ENCODE measurements at regions not wholly inside any gene's neighbourhood (a gene's known extent, or its start where the extent isn't known, plus 50 kb on each side); places are given as distances from the start of the nearest gene placed in this dataset.
"Not testable (repeated sequence)": the region's sequence is repeated elsewhere in the genome, so short reads cannot be mapped to it uniquely, and the experiment has no call there.

DNA sequence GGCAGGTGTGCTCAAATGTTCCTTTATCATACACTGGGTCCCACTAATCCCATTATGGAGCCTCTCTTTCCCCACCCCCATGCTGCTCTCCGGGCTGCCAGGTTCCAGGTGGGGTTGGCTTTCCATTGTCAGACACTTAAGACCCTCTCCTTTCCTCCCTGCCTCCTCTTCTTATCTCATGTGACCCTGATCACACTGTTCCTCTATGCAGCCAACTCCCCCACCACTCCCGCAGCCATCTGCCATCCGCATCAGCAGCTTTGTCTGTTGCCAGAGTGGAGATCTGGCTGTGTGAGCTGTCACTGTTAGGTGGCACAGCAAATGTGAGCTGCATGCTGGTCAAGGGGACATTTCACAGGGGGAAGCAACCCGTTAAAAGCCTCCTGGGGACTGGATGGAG is 391.4 kb downstream of the TNS3 start:
- DNase-seq (ENCODE audit: low read depth) = no peak

DNA sequence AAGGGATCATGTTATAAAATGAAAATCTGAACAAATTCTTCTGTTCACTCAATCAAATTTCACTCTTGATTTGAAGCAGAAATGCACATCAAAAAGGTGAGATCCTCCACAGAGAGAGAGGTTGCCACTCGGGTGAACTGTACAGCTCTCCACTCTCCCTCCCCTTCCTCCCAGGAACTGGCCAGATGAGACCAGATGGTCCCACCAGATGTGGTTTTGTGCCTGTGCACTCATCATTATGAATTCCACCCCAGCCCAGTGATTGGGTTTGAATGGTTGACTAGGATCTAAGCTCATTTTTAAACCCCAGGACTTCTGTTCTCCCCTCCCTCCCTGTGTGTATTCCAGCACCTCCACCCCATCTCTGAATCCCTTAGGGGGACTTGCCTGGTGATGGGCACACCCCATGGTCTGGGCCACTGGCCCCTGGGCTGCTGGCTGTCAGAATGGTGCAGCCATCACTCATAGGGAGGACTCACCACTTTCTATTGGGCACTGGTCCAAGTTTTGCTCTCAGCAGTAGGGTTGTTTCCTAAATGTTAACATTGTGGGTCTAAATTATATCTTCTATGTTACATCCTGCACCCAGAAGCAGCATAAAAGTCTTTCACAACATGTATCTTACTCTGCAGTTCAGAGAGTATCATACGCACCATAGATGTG is 393.1 kb downstream of the TNS3 start:
- no peak for DNase-seq (ENCODE audit: low read depth)

DNA sequence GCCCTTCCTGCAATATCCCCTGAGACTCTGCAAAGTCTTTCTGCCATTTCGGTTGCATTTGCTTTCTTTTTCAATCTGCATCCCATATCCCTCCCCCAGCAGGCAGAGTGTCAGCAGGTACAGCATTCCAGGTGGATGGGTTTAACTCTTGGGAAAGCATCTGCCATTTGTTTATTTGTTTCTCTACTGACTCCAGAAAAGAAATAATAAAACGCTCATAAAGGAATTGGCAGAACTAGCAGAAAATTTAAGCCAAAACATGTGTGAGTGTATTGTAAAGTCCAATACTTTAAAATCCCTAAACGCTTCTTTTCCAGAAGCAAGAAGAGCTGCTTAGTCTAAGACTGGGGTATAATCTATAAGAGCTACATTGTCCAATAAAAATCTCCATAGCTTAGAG is 393.8 kb downstream of the TNS3 start:
- no peak for DNase-seq (ENCODE audit: low read depth)

DNA sequence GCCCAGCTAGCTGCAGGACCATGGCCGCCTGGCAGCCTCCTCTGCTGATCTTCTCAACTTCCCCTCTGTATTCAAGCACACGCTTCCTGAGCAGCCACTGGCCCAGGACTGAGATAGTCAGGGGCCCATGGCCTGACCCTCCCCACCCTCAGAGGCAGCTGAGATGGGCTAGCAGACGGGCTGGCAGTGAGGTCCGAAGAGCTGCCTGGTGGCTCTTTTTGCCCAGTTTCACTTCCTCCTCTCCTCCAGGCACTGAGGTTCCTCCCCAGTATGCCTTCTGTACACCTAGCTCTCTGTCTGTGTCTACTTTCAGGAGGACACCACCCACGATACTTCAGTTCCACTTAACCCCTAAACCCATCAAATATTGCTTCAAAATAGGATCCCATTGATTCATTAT is 395.6 kb downstream of the TNS3 start:
- DNase-seq (ENCODE audit: low read depth) = no peak

DNA sequence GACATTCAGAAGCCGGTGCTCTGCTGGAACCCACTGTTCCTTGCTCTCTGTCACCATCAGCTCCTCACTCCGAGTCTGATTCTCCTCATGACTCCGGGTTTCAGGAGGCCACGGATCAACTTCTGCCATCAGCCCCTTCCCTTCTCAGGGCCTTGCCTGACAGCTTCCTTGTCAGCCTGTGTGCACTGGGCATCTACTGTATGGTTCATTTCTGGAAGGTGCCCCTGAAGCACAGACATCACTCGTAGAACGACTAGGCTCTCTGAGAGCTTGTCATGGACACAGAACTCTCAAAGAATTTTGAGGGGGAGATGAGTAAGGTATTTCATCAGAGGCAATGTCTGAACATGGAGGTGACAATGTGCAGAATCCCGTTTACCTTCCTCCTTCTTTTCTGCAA is 396.1 kb downstream of the TNS3 start:
- no peak for DNase-seq (ENCODE audit: low read depth)

DNA sequence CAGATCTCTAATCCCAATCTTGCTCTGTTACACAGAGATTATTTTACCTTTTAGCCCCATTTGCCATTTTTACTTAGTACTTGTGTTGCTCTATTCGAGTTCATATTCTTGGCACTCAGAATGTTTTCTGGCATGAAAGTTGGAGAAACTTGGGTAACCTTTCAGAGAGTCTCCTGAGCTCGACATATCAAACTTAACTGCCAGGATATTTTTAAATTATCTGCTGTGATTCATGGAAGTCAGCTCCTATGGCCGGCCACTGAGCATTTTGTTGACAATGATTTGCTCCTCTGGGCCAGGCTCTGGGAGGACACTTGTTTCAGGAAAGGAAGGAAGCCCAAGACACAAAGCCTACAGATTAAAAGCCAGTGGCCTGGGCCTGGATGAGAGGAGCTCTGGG is 396.7 kb downstream of the TNS3 start:
- DNase-seq (ENCODE audit: low read depth) = no peak

DNA sequence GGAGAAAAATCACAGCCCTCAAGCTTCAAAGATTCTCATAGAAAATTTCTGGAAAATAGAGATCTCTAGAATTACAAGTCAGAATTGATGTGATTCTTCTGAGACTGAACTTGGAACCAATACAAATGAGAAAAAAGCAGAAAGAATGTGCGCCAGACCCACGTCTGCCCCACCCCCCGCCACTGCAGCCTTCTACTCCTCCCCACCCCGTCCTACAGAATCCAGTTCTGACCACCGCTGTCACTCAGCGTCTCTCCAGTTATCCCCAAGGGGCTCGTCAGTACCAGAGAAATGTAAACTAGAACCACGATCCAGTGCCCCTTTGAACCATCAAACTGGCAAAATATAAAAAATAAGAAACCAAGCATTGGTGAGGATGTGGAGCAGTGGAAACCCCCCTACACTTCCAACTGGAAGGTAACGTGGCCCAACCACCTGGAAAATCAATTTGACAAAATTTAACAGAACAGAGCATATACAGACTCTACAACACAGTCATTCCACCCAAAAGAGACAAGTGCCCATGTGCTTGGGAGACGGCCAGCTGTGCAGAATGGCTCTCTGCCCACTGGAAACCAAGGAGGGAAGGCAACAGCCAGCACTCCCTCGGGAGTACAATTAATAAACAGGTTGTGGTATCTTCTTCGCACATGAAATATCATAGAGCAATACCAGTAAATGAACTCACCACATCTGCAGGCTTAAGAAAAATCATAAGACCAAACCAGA is 397.9 kb downstream of the TNS3 start:
- DNase-seq (ENCODE audit: low read depth) = no peak

DNA sequence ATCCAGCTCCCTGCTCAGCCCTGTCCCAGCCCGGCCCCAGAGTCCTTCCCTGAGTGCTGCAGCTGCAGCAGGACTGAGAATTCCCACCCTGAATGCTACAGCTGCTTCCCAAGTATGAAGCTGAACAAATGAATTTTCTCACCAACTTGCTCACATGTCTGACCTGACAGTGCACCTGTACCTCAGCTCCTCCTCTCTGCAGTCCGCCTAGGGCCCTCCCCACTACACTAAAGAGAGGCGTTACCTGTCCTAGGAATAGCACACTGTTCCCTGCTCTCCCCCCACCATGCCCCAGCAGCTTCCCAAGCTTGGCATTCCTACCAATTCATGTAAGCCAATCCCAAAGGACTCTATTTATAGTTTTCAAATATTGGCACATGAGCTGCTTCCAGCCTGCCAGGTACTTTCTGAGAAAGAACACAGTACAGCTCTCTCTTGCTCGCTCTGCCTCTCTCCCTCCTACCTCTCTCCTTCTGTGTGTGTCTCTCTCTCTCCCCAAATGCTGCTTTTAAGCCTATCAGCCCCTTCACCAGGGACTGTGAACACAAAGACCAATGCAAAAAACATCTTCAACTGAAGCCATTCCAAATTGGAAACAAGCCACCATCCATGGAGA is 400.1 kb downstream of the TNS3 start:
- no peak for DNase-seq (ENCODE audit: low read depth)

DNA sequence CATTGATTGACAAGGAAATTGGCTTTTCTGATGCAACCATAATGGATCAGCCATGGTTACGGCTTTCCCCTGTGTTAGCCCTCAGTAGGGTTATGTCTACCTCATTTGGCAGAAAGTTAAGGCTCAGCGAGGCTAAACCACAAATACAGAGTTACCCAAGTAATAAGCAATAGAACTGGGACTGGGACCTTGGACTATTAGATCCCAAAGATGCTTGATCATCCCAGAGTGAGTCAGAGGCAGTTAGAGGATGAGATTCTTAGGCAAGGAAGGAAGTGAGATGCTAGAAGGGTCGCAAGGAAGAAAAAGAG is 401.4 kb downstream of the TNS3 start:
- no peak for DNase-seq (ENCODE audit: low read depth)

DNA sequence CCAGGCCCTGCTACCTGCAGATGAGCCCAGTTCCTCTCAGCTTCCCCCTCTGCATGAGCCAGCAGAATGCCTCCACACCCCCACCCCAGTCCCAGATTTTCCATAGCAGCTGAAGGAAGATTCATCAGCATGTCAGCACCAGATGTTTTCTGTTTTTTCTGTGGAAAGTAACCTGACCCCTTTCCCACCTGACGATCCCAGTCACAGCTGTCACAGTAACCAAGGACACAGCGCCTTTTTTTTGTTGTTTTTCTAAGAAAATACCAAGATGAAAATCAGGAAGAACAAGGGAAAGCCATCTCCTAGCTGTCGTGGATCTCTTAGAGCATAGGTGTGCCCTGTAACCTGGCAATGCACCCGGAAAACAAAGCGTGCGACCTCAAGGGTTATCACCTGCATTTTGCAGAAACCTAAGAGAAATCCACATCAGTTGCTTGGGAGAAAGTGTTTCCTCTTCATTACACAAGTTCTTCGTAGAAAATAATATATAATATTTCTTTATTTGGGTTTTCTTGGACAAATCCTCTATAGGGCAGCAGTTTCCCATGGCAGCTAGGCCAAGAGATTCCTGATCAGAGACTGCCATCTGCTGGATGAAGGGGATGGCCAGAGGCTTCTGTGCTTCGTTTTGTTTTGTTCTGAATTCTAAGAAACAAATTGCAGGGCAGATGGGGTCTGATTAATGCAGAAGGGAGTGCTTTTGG is 401.9 kb downstream of the TNS3 start:
- DNase-seq (ENCODE audit: low read depth) = peak; percentile 1

DNA sequence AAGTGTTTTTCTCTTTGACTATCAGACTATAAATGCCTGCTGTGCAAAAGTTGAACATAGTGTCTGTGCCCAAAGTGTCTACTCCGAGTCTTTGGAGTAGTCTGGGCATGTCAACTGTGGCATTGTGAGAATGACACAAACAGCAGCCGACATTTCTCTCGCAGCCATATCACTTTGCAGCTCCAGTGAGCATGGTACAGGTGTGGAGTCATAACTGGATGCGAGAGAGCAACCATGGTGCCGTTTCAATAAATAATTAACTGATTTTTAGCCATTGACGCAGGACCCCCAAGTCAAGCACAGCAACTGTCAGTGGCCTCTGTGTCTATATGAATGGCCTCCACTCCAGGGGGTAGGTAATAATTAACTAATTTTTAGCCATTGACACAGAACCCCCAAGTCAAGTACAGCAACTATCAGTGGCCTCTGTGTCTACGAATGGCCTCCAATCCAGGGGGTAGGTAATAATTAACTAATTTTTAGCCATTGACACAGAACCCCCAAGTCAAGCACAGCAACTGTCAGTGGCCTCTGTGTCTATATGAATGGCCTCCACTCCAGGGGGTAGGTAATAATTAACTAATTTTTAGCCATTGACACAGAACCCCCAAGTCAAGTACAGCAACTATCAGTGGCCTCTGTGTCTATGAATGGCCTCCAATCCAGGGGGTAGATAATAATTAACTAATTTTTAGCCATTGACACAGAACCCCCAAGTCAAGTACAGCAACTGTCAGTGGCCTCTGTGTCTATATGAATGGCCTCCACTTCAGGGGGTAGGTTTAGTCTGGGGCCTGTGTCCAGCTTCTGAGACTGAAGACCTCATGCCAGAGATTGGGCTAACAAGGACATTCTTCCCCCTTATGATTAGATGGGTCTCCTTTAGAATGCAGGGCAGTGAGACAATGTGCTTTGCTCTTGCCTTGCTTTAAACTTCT is 409.0 kb downstream of the TNS3 start:
- DNase-seq (ENCODE audit: low read depth) = not testable (repeated sequence)

DNA sequence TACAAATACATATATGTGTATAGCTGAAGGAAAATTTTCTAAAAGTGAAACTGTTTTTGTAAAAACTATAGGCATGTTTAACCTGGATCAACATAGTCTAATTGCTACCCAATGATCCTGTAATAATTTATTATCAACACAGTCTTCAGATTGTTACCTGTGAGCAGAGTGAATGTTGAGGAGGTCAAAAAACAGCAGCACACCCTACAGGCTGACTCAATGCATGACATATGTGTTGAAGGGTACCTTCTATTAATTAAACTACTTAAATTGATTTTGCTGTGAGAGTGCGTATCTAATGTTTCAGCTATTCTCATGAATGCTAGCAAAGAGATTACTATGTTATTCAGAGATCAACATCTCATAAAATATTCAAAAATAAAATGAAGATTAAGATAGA is 411.4 kb downstream of the TNS3 start:
- no peak for DNase-seq (ENCODE audit: low read depth)

DNA sequence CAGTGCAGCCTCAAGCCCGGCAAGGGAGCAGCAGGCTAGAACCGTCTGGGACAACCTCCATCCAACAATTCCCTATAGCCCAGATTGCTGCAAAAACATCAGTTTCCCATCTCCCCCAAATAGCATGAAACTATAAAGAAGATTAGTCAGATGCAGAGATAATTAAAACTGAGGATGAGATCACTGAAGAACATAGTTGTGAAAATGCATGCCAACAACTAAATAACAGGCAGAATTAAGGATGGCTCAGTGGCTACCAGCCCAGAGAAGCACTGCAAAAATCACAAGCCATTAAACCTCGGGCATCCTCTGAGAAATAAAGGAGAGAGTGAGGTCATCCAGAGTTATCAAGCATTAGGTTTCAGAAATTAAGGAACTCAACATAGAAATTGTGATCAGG is 427.1 kb downstream of the TNS3 start:
- DNase-seq (ENCODE audit: low read depth) = no peak

DNA sequence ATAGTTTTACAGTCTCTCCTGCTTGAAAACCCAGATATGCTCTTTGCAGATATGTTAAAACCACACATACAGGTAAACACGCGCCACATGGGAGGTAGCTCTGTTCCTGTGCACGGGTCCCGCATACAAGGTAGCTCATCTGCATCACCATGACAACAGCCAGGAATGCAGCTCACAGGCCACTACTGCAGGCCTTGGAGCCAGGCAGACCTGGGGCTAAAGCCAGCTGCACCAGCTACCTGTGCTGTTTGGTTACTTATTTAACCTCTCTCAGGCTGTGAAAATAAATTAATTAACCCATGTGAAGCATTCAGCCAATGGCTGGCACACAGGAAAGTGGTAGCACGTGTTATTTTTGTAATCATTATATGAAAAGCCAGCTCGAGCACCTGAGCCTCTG is 428.3 kb downstream of the TNS3 start:
- DNase-seq (ENCODE audit: low read depth) = no peak

DNA sequence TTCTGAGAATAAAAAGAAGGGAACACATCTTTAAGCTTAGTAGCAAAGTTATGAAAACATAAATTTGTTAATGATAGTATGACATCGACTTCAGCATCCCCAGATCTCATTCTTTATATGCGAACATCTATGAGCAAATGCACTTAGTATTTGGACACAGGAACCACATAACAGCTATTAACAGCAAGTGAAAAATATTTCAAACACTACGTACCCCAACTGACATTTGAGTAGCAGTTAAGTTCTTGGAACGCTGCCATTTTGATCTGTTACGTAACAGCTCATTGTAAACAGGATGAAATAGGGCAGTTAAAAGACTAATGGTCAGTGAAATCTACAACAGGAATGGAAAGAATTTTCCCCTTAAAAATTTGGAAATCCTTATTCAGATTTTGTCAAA is 428.9 kb downstream of the TNS3 start:
- no peak for DNase-seq (ENCODE audit: low read depth)

DNA sequence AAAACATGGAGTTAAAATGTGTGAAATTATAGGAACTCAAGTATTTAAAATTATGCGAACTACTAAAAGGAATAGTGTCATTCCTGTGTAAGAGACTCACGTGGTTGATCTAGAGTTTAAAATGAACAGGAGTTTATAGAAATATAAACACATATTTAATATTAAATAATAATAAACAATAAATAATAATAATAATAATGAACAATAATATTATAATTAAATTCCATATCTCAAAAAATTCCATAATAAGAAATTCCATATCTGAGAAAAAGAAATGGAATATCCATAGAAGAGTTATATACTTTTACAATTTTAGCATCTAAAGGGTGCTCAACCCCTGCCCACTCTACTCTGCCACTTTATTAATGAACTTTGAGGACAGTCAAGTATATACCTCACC is 429.6 kb downstream of the TNS3 start:
- DNase-seq (ENCODE audit: low read depth) = no peak

DNA sequence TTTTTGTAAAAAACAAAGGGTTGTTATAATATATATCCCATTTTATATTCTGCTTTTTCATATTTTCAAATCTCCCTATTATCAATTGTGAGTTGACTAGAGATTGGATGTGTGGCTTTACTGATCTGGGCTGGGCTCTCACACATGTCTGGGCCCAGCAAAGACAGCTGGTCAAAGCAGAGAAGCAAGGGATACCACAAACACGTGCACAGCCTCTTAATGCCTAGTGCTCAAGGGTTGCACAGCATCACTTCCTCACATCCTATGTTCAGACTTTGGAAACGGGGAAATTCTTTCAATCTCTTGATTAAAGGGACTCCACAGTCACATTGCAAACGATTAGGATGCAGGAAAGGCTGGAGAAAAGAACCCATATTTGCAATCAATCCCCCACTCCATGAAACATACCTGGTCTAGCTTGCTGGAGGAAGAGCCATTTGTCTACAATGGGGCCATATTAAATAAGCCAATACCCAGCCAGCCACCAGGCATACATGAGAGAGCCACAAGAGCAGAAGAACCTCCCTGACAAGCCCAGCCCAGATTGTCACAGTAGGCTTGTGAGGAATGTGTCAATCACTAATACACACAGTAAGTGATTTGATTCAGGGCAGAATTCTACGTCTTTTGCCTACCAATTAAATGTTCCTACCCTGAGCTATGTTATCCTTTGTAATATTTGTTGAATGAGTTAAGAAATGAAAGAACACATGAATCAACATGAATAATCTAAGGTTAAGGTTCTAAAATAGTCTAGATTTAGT is 431.2 kb downstream of the TNS3 start:
- DNase-seq (ENCODE audit: low read depth) = no peak

DNA sequence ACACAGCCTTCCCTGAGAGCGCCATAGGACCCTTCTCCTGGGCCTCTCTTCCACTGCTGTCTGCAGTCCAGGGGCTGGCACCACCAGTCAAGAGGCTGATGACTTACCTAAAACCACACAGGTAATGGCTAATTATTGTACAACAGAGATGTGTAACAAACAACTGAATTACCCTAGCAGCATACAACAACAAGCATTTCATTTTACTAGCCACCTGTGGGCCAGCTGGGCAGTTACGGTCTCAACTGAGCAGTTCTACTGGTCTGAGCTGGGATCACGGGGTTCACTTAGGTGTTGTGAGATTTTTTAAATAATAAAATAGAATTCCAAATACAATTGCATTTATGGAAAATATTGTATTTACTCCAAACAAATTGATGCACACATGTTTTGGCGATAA is 431.9 kb downstream of the TNS3 start:
- no peak for DNase-seq (ENCODE audit: low read depth)

DNA sequence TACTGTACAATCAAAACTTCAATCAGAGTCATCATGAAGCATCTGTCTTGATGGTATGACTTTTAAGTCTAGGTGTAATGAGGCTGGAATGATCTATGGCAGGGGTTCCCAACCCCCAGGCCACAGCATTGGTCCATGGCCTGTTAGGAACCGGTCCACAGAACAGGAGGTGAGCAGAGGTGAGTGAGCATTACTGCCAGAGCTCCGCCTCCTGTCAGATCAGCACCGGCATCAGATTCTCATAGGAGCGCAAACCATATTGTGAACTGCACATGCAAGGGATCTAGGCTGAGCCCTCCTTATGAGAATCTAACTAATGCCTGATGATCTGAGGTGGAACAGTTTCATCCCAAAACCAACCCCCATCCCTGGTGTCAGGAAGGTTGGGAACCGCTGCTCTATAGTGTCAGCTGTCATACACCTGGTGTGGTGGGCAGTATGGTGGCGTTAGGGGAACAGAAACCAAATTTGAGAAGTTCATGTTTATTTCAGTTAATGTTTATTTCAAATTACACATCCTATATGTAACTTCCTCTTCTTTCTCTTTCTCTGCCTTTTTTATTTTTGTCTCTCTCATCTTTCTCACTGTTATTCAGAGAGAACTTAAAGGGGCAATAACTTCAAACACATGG is 432.6 kb downstream of the TNS3 start:
- no peak for DNase-seq (ENCODE audit: low read depth)

DNA sequence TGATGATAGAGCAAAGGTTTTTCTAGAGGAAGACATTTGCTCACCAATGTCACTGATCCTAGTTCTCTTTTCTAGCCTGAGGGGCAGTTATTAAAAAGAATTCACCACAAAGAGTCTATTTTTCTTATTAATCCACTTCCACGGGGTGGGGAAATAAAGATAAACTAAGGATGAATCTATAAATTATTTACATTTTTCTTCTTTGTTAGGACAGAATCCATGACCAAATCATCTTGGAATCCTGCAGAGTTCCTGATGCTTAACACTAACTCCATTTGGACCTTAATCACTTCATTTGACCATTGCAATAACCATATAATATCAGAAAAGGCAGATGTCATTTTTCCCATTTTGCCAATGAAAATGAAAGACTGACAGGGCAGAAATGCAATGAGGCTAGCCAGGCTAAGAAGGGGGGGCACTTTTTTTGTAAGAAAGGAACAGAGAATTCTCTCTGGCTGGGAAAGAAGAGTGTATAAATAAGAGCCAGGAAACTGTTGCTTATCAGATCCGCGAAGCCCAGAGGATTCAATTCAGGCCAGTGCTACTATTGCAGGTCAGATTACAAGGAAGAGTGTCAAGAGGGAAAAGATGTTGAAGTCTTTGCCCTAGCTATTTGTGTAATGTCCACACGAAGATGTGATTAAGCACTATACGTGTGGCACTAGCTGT is 433.2 kb downstream of the TNS3 start:
- DNase-seq (ENCODE audit: low read depth) = no peak
